HCT116 (cell line): ENCODE measurements at regions not wholly inside any gene's neighbourhood (a gene's known extent, or its start where the extent isn't known, plus 50 kb on each side); places are given as distances from the start of the nearest gene placed in this dataset.

Experiments used
- ATAC-seq: fragments of 200-7000 bp; cut with Tn5 transposase; 2 replicates; pipeline ENCODE4 v1.9.1; 2020; ENCODE audit warnings: mild to moderate bottlenecking, moderate library complexity
- BruUV-seq: library from RNA; stranded (reverse); fragments of 400-500 nt; replicated peaks from 2 replicates; lab custom pipeline; 2021; lab: Mats Ljungman, UMichigan
- CTCF ChIA-PET: fragments of 300-600 bp; sonication (Branson Sonifier 250); formaldehyde crosslinking; loops from one replicate; lab custom pipeline; 2021; ENCODE audit warnings: antibody characterized with exemption; lab: Charles Lee
- POLR2A ChIA-PET: fragments of 300-600, 350-600 bp; sonication (Branson Sonifier 250); formaldehyde crosslinking; loops from one replicate; lab custom pipeline; 2021; ENCODE audit warnings: antibody characterized with exemption; lab: Charles Lee
- RAD21 ChIA-PET, 2 experiments: fragments of 300-600 bp; sonication (Branson Sonifier 250); formaldehyde crosslinking; loops; one replicate each; lab custom pipeline; 2023; ENCODE audit warnings: low total read pairs in 2 of 2; ENCODE audit not compliant: uncharacterized antibody in 2 of 2, unreplicated experiment in 2 of 2, low non-redundant PET in 1 of 2; lab: Charles Lee
- DNase-seq: peaks from one replicate; pipeline ENCODE4 v3.0.0-alpha.2; 2010; ENCODE audit warnings: low read depth, low spot score
- H2AFZ ChIP-seq: fragments of 200-600 bp; shearing (Covaris generic), sonication (generic); 2 replicates; pipeline ENCODE4 v1.6.1; 2017; ENCODE audit warnings: low read depth, mixed run types, mixed read lengths, antibody characterized with exemption, low read length; ENCODE audit not compliant: poor library complexity, severe bottlenecking
- H3K27ac ChIP-seq: 2 replicates; pipeline ENCODE4 v1.5.1; 2012; ENCODE audit warnings: low read depth, low read length
- H3K27me3 ChIP-seq: fragments of 200-600 bp; sonication (generic); 2 replicates; pipeline ENCODE4 v1.6.1; 2016; ENCODE audit warnings: mixed run types, low read length, mixed read lengths; ENCODE audit not compliant: insufficient read depth
- H3K36me3 ChIP-seq, 2 experiments: fragments of 200-500 bp in 1 of 2; fragments of 200-600 bp in 1 of 2; sonication (Bioruptor generic) in 1 of 2; sonication (generic) in 1 of 2; 2 replicates each; pipeline versions ENCODE4 v1.5.1 to v1.6.1; 2014 to 2016; ENCODE audit warnings: low read length in 2 of 2, inconsistent platforms in 1 of 2, mixed read lengths in 1 of 2, mixed run types in 1 of 2; ENCODE audit not compliant: insufficient read depth in 2 of 2, control insufficient read depth in 1 of 2
- H3K4me1 ChIP-seq, 2 experiments: fragments of 200-600 bp in 1 of 2; sonication (generic) in 1 of 2; 2 replicates each; pipeline versions ENCODE4 v1.5.1 to v1.6.1; 2012 to 2017; ENCODE audit warnings: low read length in 2 of 2, inconsistent platforms in 1 of 2, mild to moderate bottlenecking in 1 of 2, mixed read lengths in 1 of 2, mixed run types in 1 of 2, moderate library complexity in 1 of 2; ENCODE audit not compliant: insufficient read depth in 2 of 2, control insufficient read depth in 1 of 2
- H3K4me2 ChIP-seq: fragments of 200-600 bp; sonication (generic); 2 replicates; pipeline ENCODE4 v1.6.1; 2017; ENCODE audit warnings: mixed run types, low read length, mixed read lengths
- H3K4me3 ChIP-seq, 2 experiments: fragments of 200-600 bp in 1 of 2; sonication (generic) in 1 of 2; replicated peaks in 1 of 2; 2 replicates each; pipeline ENCODE4 v1.5.1; 2011 to 2016; ENCODE audit warnings: low read length in 2 of 2, control low read depth in 1 of 2, low read depth in 1 of 2, mild to moderate bottlenecking in 1 of 2, mixed read lengths in 1 of 2, mixed run types in 1 of 2
- H3K79me2 ChIP-seq: fragments of 200-600 bp; sonication (generic); 2 replicates; pipeline ENCODE4 v1.6.1; 2017; ENCODE audit warnings: mild to moderate bottlenecking, mixed run types, low read length, moderate library complexity, mixed read lengths; ENCODE audit not compliant: insufficient read depth
- H3K9ac ChIP-seq: fragments of 200-600 bp; sonication (generic); 2 replicates; pipeline ENCODE4 v1.6.1; 2016; ENCODE audit warnings: low read length, mixed read lengths
- H3K9me2 ChIP-seq: fragments of 200-600 bp; sonication (generic), shearing (Covaris generic); 2 replicates; pipeline ENCODE4 v1.6.1; 2017; ENCODE audit warnings: mixed run types, mild to moderate bottlenecking, moderate library complexity; ENCODE audit not compliant: insufficient read depth
- H3K9me3 ChIP-seq, 2 experiments: fragments of 200-500 bp in 1 of 2; fragments of 200-600 bp in 1 of 2; sonication (Bioruptor generic) in 1 of 2; sonication (generic) in 1 of 2; 2 replicates each; pipeline ENCODE4 v1.6.1; 2014 to 2017; ENCODE audit warnings: low read length in 2 of 2, mixed read lengths in 2 of 2, inconsistent platforms in 1 of 2, low read depth in 1 of 2, mild to moderate bottlenecking in 1 of 2, mixed run types in 1 of 2, moderate library complexity in 1 of 2; ENCODE audit not compliant: control insufficient read depth in 1 of 2, insufficient read depth in 1 of 2
- H4K20me1 ChIP-seq: fragments of 200-600 bp; sonication (generic), shearing (Covaris generic); 2 replicates; pipeline ENCODE4 v1.6.1; 2017; ENCODE audit warnings: mixed run types, mild to moderate bottlenecking, moderate library complexity; ENCODE audit not compliant: insufficient read depth
- CBX3 ChIP-seq: IDR thresholded peaks from 2 replicates; pipeline ENCODE4 v1.6.1; 2012; ENCODE audit warnings: low read depth
- CEBPB ChIP-seq: IDR thresholded peaks from 2 replicates; pipeline ENCODE4 v1.6.1; 2012; ENCODE audit warnings: low read depth
- FOSL1 ChIP-seq: IDR thresholded peaks from 2 replicates; pipeline ENCODE4 v1.6.1; 2012; ENCODE audit warnings: low read depth
- JUND ChIP-seq: IDR thresholded peaks from 2 replicates; pipeline ENCODE4 v1.6.1; 2012
- POLR2AphosphoS5 ChIP-seq: IDR thresholded peaks from 2 replicates; pipeline ENCODE4 v1.6.1; 2011; ENCODE audit warnings: mild to moderate bottlenecking, low read depth, low read length, moderate library complexity
- RAD21 ChIP-seq: IDR thresholded peaks from 2 replicates; pipeline ENCODE4 v1.6.1; 2012; ENCODE audit warnings: low read depth, mild to moderate bottlenecking
- SRF ChIP-seq: IDR thresholded peaks from 2 replicates; pipeline ENCODE4 v1.6.1; 2012; ENCODE audit warnings: low read depth
- YY1 ChIP-seq: IDR thresholded peaks from 2 replicates; pipeline ENCODE4 v1.6.1; 2011; ENCODE audit warnings: low read length, low read depth, moderate library complexity, mild to moderate bottlenecking; ENCODE audit not compliant: insufficient replicate concordance; ENCODE audit errors: extremely low read depth
- ZBTB33 ChIP-seq: IDR thresholded peaks from 2 replicates; pipeline ENCODE4 v1.6.1; 2011; ENCODE audit warnings: mild to moderate bottlenecking, low read length, moderate library complexity; ENCODE audit not compliant: insufficient replicate concordance; ENCODE audit errors: extremely low read depth
- ZNF274 ChIP-seq: fragments of 200-500 bp; sonication (Bioruptor generic); IDR thresholded peaks from 2 replicates; pipeline ENCODE4 v1.6.1; 2014; ENCODE audit warnings: mild to moderate bottlenecking, low read depth, low read length, inconsistent platforms
- intact Hi-C: fragments of 100-400 bp; cut with micrococcal nuclease; formaldehyde crosslinking; loops from 2 replicates; pipeline ENCODE4 v1.10.0; 2022
- TF ChIP-seq, protein P1 (sequence below): IDR thresholded peaks from 2 replicates; pipeline ENCODE4 v1.6.1; 2012
- TF ChIP-seq, protein P2 (sequence below): IDR thresholded peaks from 2 replicates; pipeline ENCODE4 v1.6.1; 2012; ENCODE audit warnings: low read depth

DNA sequence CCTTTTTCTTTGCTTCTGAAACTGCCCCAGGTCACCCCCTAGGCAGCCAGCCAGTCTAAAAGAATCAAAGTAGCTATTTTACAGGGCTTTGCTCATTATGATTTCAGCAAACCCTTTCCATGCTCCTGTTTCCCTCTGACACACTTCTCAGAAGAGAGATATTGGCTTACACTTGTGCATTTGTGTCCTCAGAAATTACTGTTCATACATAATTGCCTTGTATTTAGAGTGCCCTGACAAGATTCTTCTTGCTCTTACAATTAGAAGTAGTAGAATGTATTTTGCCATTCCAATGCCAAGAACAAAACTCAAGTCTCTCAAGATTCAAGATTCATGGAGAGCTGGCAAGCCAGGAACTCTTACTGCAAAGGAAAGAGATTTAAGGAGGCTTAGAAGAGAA, 531.0 kb upstream of the ZFP42 start:
- ChIA-PET CTCF (no interaction called here), RAD21 (no interaction called here), POLR2A (no interaction called here)
- Histone ChIP-seq H4K20me1 (no peaks in the 10 kb centered on the region), H3K27me3 (no peaks in the 10 kb centered on the region), H3K9me3 (no peaks in the 10 kb centered on the region), H3K4me2 (no peak overlapping the region), H3K79me2 (no peaks in the 10 kb centered on the region), H2AFZ (no peak overlapping the region), H3K9ac (no peak overlapping the region), H3K36me3 (no peaks in the 10 kb centered on the region), H3K4me1 (no peaks in the 10 kb centered on the region), H3K4me3 (no peak overlapping the region), H3K9me2 (no peaks in the 10 kb centered on the region), H3K27ac (no peak overlapping the region)
- BruUV-seq, result no TSS peak
- intact Hi-C loops, result no loop called here
- ATAC-seq, result no peak
- no peak for DNase-seq
- TF ChIP-seq CEBPB (no peak), JUND (no peak), FOSL1 (no peak), POLR2AphosphoS5 (no peak), SRF (no peak), CBX3 (no peak), ZBTB33 (no peak), ZNF274 (no peak)

- no peaks in the 10 kb centered on the region for H3K79me2 ChIP-seq
- H3K9me2 ChIP-seq, result no peaks in the 10 kb centered on the region
- no peaks in the 10 kb centered on the region for H3K27me3 ChIP-seq
- RAD21 ChIA-PET, result no interaction called here
- no peak for DNase-seq
- no peak overlapping the region for H3K9ac ChIP-seq
- H3K27ac ChIP-seq, result no peak overlapping the region
- H4K20me1 ChIP-seq, result no peaks in the 10 kb centered on the region
- H3K9me3 ChIP-seq, result no peaks in the 10 kb centered on the region
- no peaks in the 10 kb centered on the region for H3K36me3 ChIP-seq
- no peak overlapping the region for H2AFZ ChIP-seq
- ATAC-seq, result no peak
- BruUV-seq, result no TSS peak
- no peak overlapping the region for H3K4me2 ChIP-seq
- POLR2A ChIA-PET, result no interaction called here
- intact Hi-C loops, result no loop called here
- CTCF ChIA-PET, result no interaction called here
- no peaks in the 10 kb centered on the region for H3K4me1 ChIP-seq
- no peak overlapping the region for H3K4me3 ChIP-seq
- TF ChIP-seq RAD21 (no peak), CBX3 (no peak), FOSL1 (no peak), CEBPB (no peak), YY1 (no peak), JUND (no peak)
- TF ChIP-seq, protein P1, sequence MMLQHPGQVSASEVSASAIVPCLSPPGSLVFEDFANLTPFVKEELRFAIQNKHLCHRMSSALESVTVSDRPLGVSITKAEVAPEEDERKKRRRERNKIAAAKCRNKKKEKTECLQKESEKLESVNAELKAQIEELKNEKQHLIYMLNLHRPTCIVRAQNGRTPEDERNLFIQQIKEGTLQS, result no peak
- TF ChIP-seq, protein P2, sequence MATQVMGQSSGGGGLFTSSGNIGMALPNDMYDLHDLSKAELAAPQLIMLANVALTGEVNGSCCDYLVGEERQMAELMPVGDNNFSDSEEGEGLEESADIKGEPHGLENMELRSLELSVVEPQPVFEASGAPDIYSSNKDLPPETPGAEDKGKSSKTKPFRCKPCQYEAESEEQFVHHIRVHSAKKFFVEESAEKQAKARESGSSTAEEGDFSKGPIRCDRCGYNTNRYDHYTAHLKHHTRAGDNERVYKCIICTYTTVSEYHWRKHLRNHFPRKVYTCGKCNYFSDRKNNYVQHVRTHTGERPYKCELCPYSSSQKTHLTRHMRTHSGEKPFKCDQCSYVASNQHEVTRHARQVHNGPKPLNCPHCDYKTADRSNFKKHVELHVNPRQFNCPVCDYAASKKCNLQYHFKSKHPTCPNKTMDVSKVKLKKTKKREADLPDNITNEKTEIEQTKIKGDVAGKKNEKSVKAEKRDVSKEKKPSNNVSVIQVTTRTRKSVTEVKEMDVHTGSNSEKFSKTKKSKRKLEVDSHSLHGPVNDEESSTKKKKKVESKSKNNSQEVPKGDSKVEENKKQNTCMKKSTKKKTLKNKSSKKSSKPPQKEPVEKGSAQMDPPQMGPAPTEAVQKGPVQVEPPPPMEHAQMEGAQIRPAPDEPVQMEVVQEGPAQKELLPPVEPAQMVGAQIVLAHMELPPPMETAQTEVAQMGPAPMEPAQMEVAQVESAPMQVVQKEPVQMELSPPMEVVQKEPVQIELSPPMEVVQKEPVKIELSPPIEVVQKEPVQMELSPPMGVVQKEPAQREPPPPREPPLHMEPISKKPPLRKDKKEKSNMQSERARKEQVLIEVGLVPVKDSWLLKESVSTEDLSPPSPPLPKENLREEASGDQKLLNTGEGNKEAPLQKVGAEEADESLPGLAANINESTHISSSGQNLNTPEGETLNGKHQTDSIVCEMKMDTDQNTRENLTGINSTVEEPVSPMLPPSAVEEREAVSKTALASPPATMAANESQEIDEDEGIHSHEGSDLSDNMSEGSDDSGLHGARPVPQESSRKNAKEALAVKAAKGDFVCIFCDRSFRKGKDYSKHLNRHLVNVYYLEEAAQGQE, result no peak
Observed at GRCh38 chr4:187467224-187467623, 528.3 kb upstream of the ZFP42 start.
